ENCODE measurements at regions not wholly inside any gene's neighbourhood (a gene's known extent, or its start where the extent isn't known, plus 50 kb on each side); places are given as distances from the start of the nearest gene placed in this dataset.

GRCh38 chr12:75894965-75895754 is 136.4 kb downstream of the PHLDA1 start:
- no peak for DNase-seq

- DNase-seq = no peak
Measured at GRCh38 chr12:75893765-75894164, 137.8 kb downstream of the PHLDA1 start.

- DNase-seq = no peak
Measured at GRCh38 chr12:75892731-75893408, 138.7 kb downstream of the PHLDA1 start.

- DNase-seq = no peak
Measured at GRCh38 chr12:75891072-75891471, 140.5 kb downstream of the PHLDA1 start.

GRCh38 chr12:75890660-75891059 is 140.9 kb downstream of the PHLDA1 start:
- no peak for DNase-seq

GRCh38 chr12:75890141-75890540 is 141.4 kb downstream of the PHLDA1 start:
- DNase-seq = no peak

- DNase-seq = no peak
Measured at GRCh38 chr12:75888874-75889613, 142.5 kb downstream of the PHLDA1 start.

- no peak for DNase-seq
Measured at GRCh38 chr12:75888399-75888798, 143.2 kb downstream of the PHLDA1 start.

- DNase-seq = no peak
Measured at GRCh38 chr12:75887979-75888378, 143.6 kb downstream of the PHLDA1 start.

GRCh38 chr12:75884465-75884985 is 147.1 kb downstream of the PHLDA1 start:
- DNase-seq = no peak

GRCh38 chr12:75883241-75883640 is 148.3 kb downstream of the PHLDA1 start:
- no peak for DNase-seq

- no peak for DNase-seq
Measured at GRCh38 chr12:75882421-75882820, 149.2 kb downstream of the PHLDA1 start.

- no peak for DNase-seq
Measured at GRCh38 chr12:75881920-75882319, 149.7 kb downstream of the PHLDA1 start.

- no peak for DNase-seq
Measured at GRCh38 chr12:75877763-75878621, 153.6 kb downstream of the PHLDA1 start.

GRCh38 chr12:75876832-75877762 is 154.5 kb downstream of the PHLDA1 start:
- DNase-seq = no peak

GRCh38 chr12:75874441-75874840 is 157.1 kb downstream of the PHLDA1 start:
- DNase-seq = no peak

GRCh38 chr12:75872762-75873161 is 158.8 kb downstream of the PHLDA1 start:
- no peak for DNase-seq

- DNase-seq = no peak
Measured at GRCh38 chr12:75870878-75871277, 160.7 kb downstream of the PHLDA1 start.

GRCh38 chr12:75868501-75868900 is 163.1 kb downstream of the PHLDA1 start:
- no peak for DNase-seq

GRCh38 chr12:75865315-75865714 is 166.3 kb downstream of the PHLDA1 start:
- DNase-seq = no peak

GRCh38 chr12:75864161-75864560 is 167.4 kb downstream of the PHLDA1 start:
- no peak for DNase-seq

All from stimulated activated CD4-positive, alpha-beta T cell treated with anti-CD3 and anti-CD28 coated beads, Interleukin-4, amount 100 ng/mL, for 1 hour (primary cell).